SU-DHL-6 (cell line): ENCODE measurements at regions not wholly inside any gene's neighbourhood (a gene's known extent, or its start where the extent isn't known, plus 50 kb on each side); places are given as distances from the start of the nearest gene placed in this dataset.

ENCODE experiments used
- H2AFZ ChIP-seq: fragments of 200-600 bp; sonication (generic); 2 replicates; pipeline ENCODE4 v1.6.1; 2014; ENCODE audit warnings: low read depth, mild to moderate bottlenecking, moderate library complexity, mixed read lengths, antibody characterized with exemption, low read length; ENCODE audit not compliant: severe bottlenecking
- H3F3A ChIP-seq: fragments of 200-600 bp; shearing (Covaris generic); 2 replicates; pipeline ENCODE4 v1.6.0; 2016; ENCODE audit warnings: antibody characterized with exemption, mild to moderate bottlenecking; ENCODE audit not compliant: insufficient read depth
- H3K27ac ChIP-seq: fragments of 200-600 bp; sonication (generic); 2 replicates; pipeline ENCODE4 v1.5.1; 2016; ENCODE audit warnings: low read depth, mild to moderate bottlenecking, low read length, moderate library complexity, mixed read lengths
- H3K27me3 ChIP-seq: fragments of 200-600 bp; sonication (generic), shearing (Covaris generic); 2 replicates; pipeline ENCODE4 v1.6.0; 2014; ENCODE audit warnings: mild to moderate bottlenecking, low read length
- H3K36me3 ChIP-seq: fragments of 200-600 bp; sonication (generic); 2 replicates; pipeline ENCODE4 v1.6.1; 2014; ENCODE audit warnings: mild to moderate bottlenecking, low read length, mixed read lengths
- H3K4me2 ChIP-seq: fragments of 300-600, 200-600 bp; shearing (Covaris generic), sonication (generic); 2 replicates; pipeline ENCODE4 v1.6.0; 2014; ENCODE audit warnings: low read length, low read depth, mild to moderate bottlenecking; ENCODE audit not compliant: poor library complexity, severe bottlenecking
- H3K4me3 ChIP-seq: fragments of 200-600 bp; sonication (generic); 2 replicates; pipeline ENCODE4 v1.5.1; 2014; ENCODE audit warnings: antibody characterized with exemption, low read length, mild to moderate bottlenecking, mixed read lengths; ENCODE audit not compliant: insufficient read depth, poor library complexity, severe bottlenecking
- H3K79me2 ChIP-seq: fragments of 200-600 bp; sonication (generic); 2 replicates; pipeline ENCODE4 v1.6.1; 2014; ENCODE audit warnings: mild to moderate bottlenecking, low read length, moderate library complexity; ENCODE audit not compliant: insufficient read depth
- H3K9ac ChIP-seq: fragments of 200-600 bp; sonication (generic); 2 replicates; pipeline ENCODE4 v1.7.0; 2014; ENCODE audit warnings: mild to moderate bottlenecking, low read length
- H3K9me2 ChIP-seq: fragments of 200-600 bp; sonication (generic); replicated peaks from 2 replicates; pipeline ENCODE4 v1.6.1; 2014; ENCODE audit warnings: low read length; ENCODE audit not compliant: insufficient read depth
- H3K9me3 ChIP-seq: fragments of 200-600 bp; sonication (generic); 2 replicates; pipeline ENCODE4 v1.6.1; 2014; ENCODE audit warnings: low read length, mixed read lengths; ENCODE audit not compliant: insufficient read depth
- H4K20me1 ChIP-seq: fragments of 200-600 bp; sonication (generic); 2 replicates; pipeline ENCODE4 v1.6.1; 2014; ENCODE audit warnings: low read depth, mild to moderate bottlenecking, antibody characterized with exemption, low read length, moderate library complexity, mixed read lengths
- CTCF ChIP-seq: fragments of 200-600 bp; sonication (generic); IDR thresholded peaks from one replicate; pipeline ENCODE4 v1.5.1; 2017; ENCODE audit warnings: antibody characterized with exemption, mild to moderate bottlenecking, low read length, moderate library complexity; ENCODE audit not compliant: insufficient read depth, poor library complexity, severe bottlenecking
- EZH2phosphoT487 ChIP-seq: fragments of 200-600 bp; sonication (generic), shearing (Covaris generic); conservative IDR thresholded peaks from 2 replicates; pipeline ENCODE4 v1.6.1; 2018; ENCODE audit warnings: mild to moderate bottlenecking, antibody characterized with exemption, low read length, moderate library complexity, mixed read lengths

- Histone ChIP-seq H3K27me3 (no peaks in the 10 kb centered on the region), H2AFZ (no peak overlapping the region), H4K20me1 (no peaks in the 10 kb centered on the region), H3K4me3 (no peak overlapping the region), H3K27ac (no peak overlapping the region), H3K79me2 (no peaks in the 10 kb centered on the region), H3K36me3 (no peaks in the 10 kb centered on the region), H3K9me3 (no peaks in the 10 kb centered on the region), H3K9me2 (no peaks in the 10 kb centered on the region), H3K9ac (no peak overlapping the region), H3K4me2 (no peak overlapping the region), H3F3A (no peaks in the 10 kb centered on the region)
- TF ChIP-seq CTCF (no peak), EZH2phosphoT487 (no peak)
Measured at GRCh38 chr2:39530411-39530866, 93.4 kb upstream of the MAP4K3 start.

- H3K27me3 ChIP-seq: no peaks in the 10 kb centered on the region
- no peak overlapping the region for H3K9ac ChIP-seq
- no peaks in the 10 kb centered on the region for H3K79me2 ChIP-seq
- no peaks in the 10 kb centered on the region for H3K36me3 ChIP-seq
- H3K27ac ChIP-seq: no peak overlapping the region
- H3K4me3 ChIP-seq: no peak overlapping the region
- H3K9me2 ChIP-seq: no peaks in the 10 kb centered on the region
- H3F3A ChIP-seq: no peaks in the 10 kb centered on the region
- H4K20me1 ChIP-seq: no peaks in the 10 kb centered on the region
- H2AFZ ChIP-seq: no peak overlapping the region
- H3K9me3 ChIP-seq: no peaks in the 10 kb centered on the region
- H3K4me2 ChIP-seq: no peak overlapping the region
- TF ChIP-seq CTCF: no peak
- no peak for TF ChIP-seq EZH2phosphoT487
Measured at GRCh38 chr2:39531220-39531777, 94.2 kb upstream of the MAP4K3 start.

- Histone ChIP-seq H3K9me2 (no peaks in the 10 kb centered on the region), H4K20me1 (no peaks in the 10 kb centered on the region), H3K9me3 (no peaks in the 10 kb centered on the region), H3K27ac (no peak overlapping the region), H3F3A (no peaks in the 10 kb centered on the region), H2AFZ (no peak overlapping the region), H3K4me3 (no peak overlapping the region), H3K9ac (no peak overlapping the region), H3K79me2 (no peaks in the 10 kb centered on the region), H3K36me3 (no peaks in the 10 kb centered on the region), H3K27me3 (no peaks in the 10 kb centered on the region), H3K4me2 (no peak overlapping the region)
- TF ChIP-seq EZH2phosphoT487: no peak
- no peak for TF ChIP-seq CTCF
Measured at GRCh38 chr2:39532933-39533332, 95.8 kb upstream of the MAP4K3 start.
